Spleen (tissue), 7 donors: ENCODE measurements at regions not wholly inside any gene's neighbourhood (a gene's known extent, or its start where the extent isn't known, plus 50 kb on each side); places are given as distances from the start of the nearest gene placed in this dataset.

ENCODE experiments used
- CTCF ChIP-seq, 11 experiments: fragments of 200-600 bp in 7 of 11; fragments of 450-650 bp in 4 of 11; sonication (generic) in 4 of 11; IDR thresholded peaks in 8 of 11; conservative IDR thresholded peaks in 3 of 11; 1 replicate in 7 of 11; 2 replicates in 4 of 11; pipeline versions ENCODE4 v1.4.0 to v1.8.0; 2016 to 2021; ENCODE audit warnings: antibody characterized with exemption in 11 of 11, inconsistent platforms in 4 of 11, mild to moderate bottlenecking in 1 of 11
- POLR2A ChIP-seq, 3 donors: fragments of 450-650 bp; IDR thresholded peaks; one replicate each; pipeline ENCODE4 v1.5.1; 2017; ENCODE audit warnings: antibody characterized with exemption in 3 of 3, mild to moderate bottlenecking in 1 of 3
- donor health status: DM: no; HTN: no; CAD: no; lungs with moderate emphysema.
- donor health status: DM: no; HTN: no; CAD: no.
- donor health status: DM: no; HTN: no; CAD: no.

- TF ChIP-seq CTCF (IDR thresholded peaks at IDR 0.05 in 8 of 11, conservative IDR thresholded peaks at IDR 0.05 in 3 of 11) (no peak), POLR2A (IDR thresholded peaks at IDR 0.05) (no peak)
These were observed 1155.5 kb downstream of the TBL1XR1 start for GRCh38 chr3:176041812-176042211.
